IMR-90 (cell line): ENCODE measurements at regions not wholly inside any gene's neighbourhood (a gene's known extent, or its start where the extent isn't known, plus 50 kb on each side); places are given as distances from the start of the nearest gene placed in this dataset.

ENCODE experiments used
- MXI1 ChIP-seq: IDR thresholded peaks from 2 replicates; pipeline ENCODE4 v1.6.1; 2012; ENCODE audit warnings: low read depth, mild to moderate bottlenecking, low read length, moderate library complexity, borderline replicate concordance
- RAD21 ChIP-seq: IDR thresholded peaks from 2 replicates; pipeline ENCODE4 v1.6.1; 2012; ENCODE audit warnings: low read length, improper control_type of control experiment
- USF2 ChIP-seq: fragments of 150-350 bp; IDR thresholded peaks from 2 replicates; pipeline ENCODE4 v1.6.1; 2017; ENCODE audit warnings: mild to moderate bottlenecking, antibody characterized with exemption, low read length, low read depth

GRCh38 chr6:15137086-15137485 is 108.8 kb upstream of the JARID2 start:
- no peak for TF ChIP-seq RAD21
- no peak for TF ChIP-seq USF2
- TF ChIP-seq MXI1 = no peak
